Stimulated activated naive CD4-positive, alpha-beta T cell treated with Interleukin-2 at 50 U/mL for 16 hours (primary cell): ENCODE measurements at regions not wholly inside any gene's neighbourhood (a gene's known extent, or its start where the extent isn't known, plus 50 kb on each side); places are given as distances from the start of the nearest gene placed in this dataset.

Source experiments
- DNase-seq: peaks from one replicate; lab custom pipeline; 2025; lab: John Stamatoyannopoulos, UW

- no peak for DNase-seq
Measured at GRCh38 chr7:21146642-21147423, 281.1 kb upstream of the SP4 start.

- no peak for DNase-seq
Measured at GRCh38 chr7:21149809-21150208, 278.1 kb upstream of the SP4 start.

GRCh38 chr7:21154614-21155013 lies 273.3 kb upstream of the SP4 start:
- no peak for DNase-seq

DNA sequence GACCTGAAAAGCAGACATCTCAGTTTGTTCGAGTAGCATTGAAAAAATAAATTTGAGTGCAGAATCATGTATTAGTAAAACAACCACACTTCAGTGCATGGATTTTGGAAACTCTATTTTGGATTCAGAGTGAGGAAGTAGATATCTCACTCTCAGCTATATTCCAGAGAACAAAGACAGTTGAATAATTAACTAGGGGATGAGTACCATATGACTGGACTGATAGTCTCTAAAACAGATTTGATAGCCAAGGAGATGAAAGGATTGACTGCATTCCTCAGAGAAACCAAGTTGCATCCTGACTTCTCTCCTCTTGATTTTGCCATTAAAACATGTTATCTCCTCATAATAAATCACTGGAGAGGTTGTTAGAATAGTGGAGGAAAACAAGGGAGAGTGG lies 268.4 kb upstream of the SP4 start:
- no peak for DNase-seq

GRCh38 chr7:21160401-21160800 lies 267.5 kb upstream of the SP4 start:
- DNase-seq: no peak

- DNase-seq: no peak
Measured at GRCh38 chr7:21167942-21168341, 259.9 kb upstream of the SP4 start.

GRCh38 chr7:21169667-21170580 lies 258.0 kb upstream of the SP4 start:
- no peak for DNase-seq

DNA sequence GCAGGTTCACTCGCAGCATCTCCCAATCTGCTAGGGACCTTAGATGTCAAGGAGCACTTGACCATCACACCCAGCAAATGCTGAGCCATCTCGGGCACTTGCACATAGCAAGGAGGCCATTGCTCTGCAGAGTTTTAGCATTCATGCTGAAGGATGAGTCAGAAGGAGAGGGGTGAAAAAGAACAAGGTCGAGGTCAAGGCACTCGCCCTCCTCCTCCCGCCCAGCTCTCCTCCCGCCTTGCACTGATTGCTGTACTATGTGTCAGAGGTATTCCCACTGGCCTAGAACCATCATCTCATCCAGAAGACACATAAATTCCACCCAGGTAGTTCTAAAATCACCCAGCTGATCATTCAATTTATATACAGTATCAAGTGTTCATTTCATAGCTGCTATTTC lies 255.1 kb upstream of the SP4 start:
- DNase-seq: no peak

GRCh38 chr7:21173436-21173835 lies 254.4 kb upstream of the SP4 start:
- DNase-seq: no peak

- no peak for DNase-seq
Measured at GRCh38 chr7:21175714-21176113, 252.2 kb upstream of the SP4 start.

GRCh38 chr7:21184942-21185652 lies 242.8 kb upstream of the SP4 start:
- no peak for DNase-seq

DNA sequence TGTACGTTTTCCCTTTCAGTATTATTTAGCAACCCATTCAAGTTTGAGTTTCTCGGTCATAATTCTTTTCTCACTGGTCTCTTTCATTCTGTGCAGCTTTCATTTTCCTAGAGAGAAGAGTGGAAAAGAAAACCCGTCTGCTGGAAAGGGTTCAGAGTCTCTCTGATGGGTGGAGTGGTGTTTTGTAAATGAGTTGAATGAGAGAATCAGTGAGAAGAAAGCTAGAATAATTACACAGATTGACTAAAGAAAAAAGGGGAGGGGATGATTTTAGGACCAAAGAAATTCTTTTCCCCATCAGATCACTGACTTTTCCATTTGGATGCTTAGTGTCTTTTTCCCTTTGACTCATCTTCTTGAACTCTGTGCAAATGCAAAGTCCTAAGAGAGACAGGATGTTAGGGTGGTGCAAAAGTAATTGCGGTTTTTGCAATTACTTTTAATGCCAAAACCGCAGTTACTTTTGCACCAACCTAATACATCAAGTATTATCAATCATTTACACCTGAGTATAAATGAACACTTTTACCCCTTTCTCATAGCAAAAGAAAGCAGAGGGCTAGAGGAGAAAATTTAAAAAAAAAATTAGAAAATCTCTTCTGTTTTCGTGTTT lies 242.1 kb upstream of the SP4 start:
- DNase-seq: no peak

- DNase-seq: no peak
Measured at GRCh38 chr7:21191321-21192073, 236.4 kb upstream of the SP4 start.

DNA sequence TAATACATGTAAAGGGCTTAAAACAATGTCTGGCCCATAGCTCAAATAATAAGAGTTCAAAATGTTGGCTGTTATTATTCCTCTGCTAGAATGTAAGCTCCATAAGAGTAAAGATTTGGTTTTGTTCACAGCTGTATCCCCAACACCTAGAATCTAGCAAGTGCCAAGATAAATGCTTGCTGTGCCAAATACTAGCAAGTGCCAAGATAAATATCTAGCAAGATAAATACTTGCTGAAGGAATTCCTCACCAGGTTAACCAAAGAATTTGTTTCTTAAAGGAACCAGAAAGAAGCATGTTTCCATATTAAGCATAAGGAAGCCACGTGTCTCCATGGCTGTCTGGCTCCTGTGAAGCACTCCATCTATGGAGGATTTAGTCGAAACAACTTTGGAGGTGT lies 235.2 kb upstream of the SP4 start:
- no peak for DNase-seq

DNA sequence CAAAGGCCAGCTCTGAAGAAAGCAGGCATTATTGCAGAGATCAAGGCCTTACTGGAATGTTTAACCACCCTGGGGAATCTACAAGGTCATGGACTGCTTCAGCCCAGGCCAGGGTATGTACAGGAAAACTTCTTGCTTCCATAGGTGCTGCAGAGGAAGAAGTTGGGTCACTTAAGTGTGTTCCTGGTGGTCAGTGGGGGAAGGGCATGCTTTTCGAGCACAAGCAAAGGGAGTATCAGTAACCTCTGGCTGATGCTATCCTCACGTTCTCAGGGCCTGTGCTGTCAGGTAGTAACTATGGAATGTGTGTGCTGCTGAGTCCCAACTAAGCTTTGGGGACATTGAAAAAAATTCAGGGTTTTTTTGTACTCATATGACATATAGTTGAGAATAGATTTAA lies 234.0 kb upstream of the SP4 start:
- DNase-seq: no peak

GRCh38 chr7:21194936-21195335 lies 232.9 kb upstream of the SP4 start:
- DNase-seq: no peak

- no peak for DNase-seq
Measured at GRCh38 chr7:21198921-21199320, 229.0 kb upstream of the SP4 start.

DNA sequence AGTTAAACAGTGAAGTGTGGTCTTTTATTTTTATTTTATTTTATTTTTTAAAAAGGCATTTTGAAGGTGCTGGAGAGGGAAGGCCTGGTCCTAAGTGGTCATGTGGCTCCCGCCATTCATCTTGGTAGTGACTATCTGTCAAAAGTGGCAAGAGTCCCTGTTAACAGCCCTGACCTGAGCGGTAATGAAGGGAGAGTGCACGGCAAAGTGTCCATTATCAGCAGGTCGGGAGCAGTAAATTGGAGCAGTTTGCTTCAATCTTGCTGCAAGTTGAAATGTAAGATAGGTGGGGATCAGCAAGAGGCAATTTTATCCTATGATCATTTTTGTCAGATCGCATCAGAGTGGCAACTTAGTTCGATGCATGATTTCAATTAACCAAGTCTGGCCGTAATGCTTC lies 227.4 kb upstream of the SP4 start:
- no peak for DNase-seq

- no peak for DNase-seq
Measured at GRCh38 chr7:21214657-21215056, 213.2 kb upstream of the SP4 start.

- DNase-seq: no peak
Measured at GRCh38 chr7:21215307-21215706, 212.6 kb upstream of the SP4 start.

DNA sequence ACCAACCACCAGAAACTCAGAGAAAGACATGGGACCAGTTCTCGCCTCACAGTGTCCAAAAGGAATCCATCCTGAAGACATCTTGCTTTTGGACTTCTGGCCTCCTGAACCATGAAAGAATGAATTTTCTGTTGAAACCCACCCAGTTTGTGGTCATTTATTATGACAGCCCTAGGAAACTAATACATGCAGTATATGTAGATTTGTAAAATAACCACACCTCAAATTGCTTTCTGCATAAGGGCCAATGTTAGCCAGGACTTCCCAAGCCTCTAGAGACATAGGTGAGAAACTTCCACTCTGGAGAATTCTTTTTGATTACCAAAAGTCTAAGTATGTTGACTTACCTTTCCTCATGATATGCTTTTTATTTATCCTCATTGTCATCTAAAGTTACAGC lies 210.5 kb upstream of the SP4 start:
- DNase-seq: no peak

DNA sequence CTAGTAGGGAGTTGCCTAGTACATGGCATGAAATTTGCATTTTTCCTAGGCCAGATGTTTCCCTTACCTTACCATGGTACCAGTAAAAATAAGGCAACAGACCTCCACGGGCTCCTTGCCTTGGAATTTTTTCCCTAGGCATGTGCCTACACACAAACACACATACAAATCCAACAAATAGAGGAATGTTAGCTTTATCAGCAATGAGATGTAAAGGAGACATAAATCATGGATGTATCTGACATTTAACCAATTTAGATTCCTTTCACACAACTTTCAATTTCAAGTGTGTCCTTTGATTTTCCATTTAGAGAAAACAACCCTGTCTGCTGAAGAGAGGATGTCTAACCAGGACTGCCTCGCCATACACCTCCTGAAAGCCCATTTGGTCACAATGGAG lies 209.7 kb upstream of the SP4 start:
- DNase-seq: no peak
